GM12865 (cell line): ENCODE measurements at regions not wholly inside any gene's neighbourhood (a gene's known extent, or its start where the extent isn't known, plus 50 kb on each side); places are given as distances from the start of the nearest gene placed in this dataset.

Experiments used
- DNase-seq: peaks from one replicate; pipeline ENCODE4 v3.0.0; 2010; ENCODE audit warnings: low read depth
- H3K4me3 ChIP-seq: 2 replicates; pipeline ENCODE4 v1.5.1; 2011; ENCODE audit warnings: mild to moderate bottlenecking, low read depth, low read length, control low read depth
- TF ChIP-seq, protein P1 (sequence below): IDR thresholded peaks from 2 replicates; pipeline ENCODE4 v1.5.1; 2011; ENCODE audit warnings: low read length, control low read depth, low read depth, inconsistent platforms; ENCODE audit not compliant: insufficient read depth; ENCODE audit errors: missing control alignments

DNA sequence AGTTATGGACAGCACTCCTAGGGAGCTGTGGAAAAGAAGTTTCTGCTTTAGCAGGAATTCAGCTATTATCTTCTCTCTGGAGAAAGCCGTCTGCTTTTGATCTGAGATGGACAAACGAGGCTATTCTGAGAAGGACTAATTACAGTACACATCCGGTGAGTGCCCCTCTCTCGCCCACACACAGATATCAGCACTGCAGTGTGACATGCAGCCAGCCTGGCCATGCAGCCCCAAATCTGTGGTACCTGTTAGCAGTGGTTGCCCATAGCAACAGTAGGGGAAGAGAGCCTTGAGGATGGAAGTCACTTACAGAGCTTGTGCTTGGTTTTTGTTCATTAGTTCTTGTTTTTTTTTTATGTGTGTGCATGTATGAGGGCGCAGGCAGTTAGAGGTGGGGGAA is 73.9 kb upstream of the TRIB2 start:
- no peak overlapping the region for H3K4me3 ChIP-seq
- TF ChIP-seq, protein P1, sequence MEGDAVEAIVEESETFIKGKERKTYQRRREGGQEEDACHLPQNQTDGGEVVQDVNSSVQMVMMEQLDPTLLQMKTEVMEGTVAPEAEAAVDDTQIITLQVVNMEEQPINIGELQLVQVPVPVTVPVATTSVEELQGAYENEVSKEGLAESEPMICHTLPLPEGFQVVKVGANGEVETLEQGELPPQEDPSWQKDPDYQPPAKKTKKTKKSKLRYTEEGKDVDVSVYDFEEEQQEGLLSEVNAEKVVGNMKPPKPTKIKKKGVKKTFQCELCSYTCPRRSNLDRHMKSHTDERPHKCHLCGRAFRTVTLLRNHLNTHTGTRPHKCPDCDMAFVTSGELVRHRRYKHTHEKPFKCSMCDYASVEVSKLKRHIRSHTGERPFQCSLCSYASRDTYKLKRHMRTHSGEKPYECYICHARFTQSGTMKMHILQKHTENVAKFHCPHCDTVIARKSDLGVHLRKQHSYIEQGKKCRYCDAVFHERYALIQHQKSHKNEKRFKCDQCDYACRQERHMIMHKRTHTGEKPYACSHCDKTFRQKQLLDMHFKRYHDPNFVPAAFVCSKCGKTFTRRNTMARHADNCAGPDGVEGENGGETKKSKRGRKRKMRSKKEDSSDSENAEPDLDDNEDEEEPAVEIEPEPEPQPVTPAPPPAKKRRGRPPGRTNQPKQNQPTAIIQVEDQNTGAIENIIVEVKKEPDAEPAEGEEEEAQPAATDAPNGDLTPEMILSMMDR: no peak
- DNase-seq: peak; percentile 30

DNA sequence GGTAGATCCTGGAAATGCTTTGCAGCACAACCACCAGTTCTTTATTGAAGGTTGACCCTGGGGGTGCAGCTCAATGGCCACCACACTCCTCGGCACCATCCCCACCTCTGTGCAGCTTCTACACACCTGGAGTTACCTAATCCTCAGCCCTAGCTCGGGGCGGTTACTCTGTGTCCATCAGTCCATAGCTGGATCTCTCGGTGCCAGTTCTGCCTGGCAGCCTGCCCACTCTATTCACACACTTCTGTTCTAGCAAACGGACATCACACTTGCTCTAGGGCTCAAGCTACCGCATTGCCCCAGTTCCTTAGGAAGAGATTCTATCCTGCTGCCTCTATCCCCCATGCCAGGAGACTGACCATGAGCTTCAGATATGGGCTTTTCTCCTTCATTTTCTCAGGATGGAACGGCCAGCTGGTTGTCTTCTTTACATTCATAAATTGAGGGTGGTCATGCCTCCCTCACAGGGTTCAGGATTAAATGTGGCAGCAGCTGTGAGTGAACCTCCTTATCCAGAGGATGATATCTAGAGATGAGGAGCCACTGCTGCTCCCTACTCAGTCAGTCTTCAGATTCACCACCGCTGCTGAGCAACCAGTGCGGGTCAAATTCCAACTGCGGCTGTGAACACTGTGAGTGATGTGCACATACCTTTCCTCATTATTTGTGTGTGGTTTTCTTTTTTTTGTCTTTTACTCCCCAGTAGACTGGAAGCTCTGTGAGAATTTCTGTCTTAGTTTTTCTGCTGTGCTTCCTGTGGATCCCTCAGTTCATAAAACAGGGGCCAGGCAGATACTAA is 66.9 kb upstream of the TRIB2 start:
- no peak for DNase-seq
- no peak overlapping the region for H3K4me3 ChIP-seq
- TF ChIP-seq, protein P1: no peak

DNA sequence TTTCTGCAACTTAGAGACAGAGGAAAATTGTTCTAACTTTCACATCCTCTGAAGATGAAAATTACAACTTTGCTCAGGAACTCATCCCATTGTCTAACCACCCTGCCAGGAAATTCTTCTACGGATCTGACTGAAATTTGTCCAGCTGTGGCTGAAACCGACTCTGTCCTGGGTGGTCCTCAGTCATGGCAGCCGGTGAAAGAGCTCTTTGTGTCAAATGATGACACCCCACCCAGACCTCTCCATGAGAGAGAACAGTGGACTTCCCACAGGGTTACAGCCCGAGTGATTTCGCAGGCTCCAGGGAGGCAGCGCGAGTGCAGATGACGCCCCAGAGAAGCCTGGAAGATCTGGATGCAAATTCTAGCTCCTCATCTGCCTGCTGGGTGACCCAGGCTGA is 65.1 kb upstream of the TRIB2 start:
- TF ChIP-seq, protein P1: no peak
- H3K4me3 ChIP-seq: no peak overlapping the region
- DNase-seq: no peak

DNA sequence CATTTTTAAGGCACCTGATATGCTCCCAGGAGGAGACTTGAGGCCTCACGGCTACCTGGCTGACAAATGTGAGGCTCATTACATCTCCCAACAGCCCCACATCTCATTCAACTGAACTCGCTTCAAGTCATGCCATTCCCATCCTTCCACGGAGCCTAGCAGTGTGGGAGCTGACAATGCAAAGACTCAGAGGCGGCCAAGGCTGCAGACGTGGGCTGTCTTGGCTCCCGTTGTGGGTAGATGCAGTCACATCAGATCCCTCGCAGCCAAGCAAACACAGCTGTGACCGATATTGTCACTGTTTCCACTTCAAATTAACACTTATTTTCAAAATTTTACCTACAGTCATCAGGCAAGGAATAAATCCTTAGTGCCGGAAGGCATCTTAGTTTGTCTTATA is 64.0 kb upstream of the TRIB2 start:
- TF ChIP-seq, protein P1: no peak
- DNase-seq: no peak
- H3K4me3 ChIP-seq: no peak overlapping the region

DNA sequence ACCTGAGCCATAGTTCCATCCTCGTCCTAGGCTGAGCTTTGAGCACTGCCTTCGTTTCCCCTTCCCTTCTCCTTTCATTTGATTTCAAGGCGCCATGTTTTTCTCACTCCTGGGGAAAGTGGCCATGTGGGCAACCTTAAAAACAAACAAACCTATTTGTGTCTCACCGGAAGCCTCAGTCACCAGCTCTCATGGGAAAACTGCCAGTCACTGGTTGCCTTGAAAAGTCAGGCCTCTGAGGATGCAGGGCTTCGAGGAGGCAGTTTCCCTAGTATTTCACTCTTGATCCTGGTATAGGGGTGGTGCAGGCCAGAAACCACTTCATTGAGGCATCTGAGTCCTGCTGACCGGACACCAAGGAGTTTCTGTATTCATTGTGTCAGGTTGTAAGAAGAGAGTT is 59.2 kb upstream of the TRIB2 start:
- DNase-seq: no peak
- H3K4me3 ChIP-seq: no peak overlapping the region
- TF ChIP-seq, protein P1: no peak

DNA sequence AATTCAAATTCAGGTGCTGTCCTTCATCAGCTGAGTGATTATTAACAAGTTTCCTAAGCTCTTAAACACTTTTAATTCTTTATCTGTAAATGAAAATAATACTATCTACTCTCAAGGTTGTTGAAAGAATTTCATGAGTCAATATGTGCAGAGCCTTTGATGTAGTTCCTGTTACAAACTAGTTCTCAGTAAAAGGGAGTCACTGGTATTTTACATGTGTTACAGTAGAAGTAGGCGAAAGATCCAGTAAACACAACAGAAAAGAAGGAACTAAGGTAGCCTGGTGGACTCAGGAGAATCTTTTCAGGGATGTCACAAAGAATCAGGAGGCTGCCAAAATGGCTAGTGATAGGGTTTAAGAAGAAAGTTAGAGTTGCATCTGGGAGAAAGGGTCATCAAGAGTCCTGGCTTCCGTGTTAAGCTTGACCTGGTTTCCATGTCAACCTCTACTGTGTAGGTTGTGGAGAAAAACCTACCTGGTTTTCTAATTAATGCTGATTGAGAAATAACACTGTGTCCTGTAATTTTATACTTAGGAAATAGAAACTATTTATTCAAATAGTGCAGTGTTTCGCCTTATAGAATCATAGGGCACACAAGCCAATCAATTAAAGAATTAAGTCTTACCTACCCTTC is 58.3 kb upstream of the TRIB2 start:
- no peak for DNase-seq
- TF ChIP-seq, protein P1: no peak

More for the DNA sequence above, 58.3 kb upstream of the TRIB2 start:
- H3K4me3 ChIP-seq: no peak overlapping the region
